Smooth muscle cell (in vitro differentiated cells): ENCODE measurements at regions not wholly inside any gene's neighbourhood (a gene's known extent, or its start where the extent isn't known, plus 50 kb on each side); places are given as distances from the start of the nearest gene placed in this dataset.
"Not testable (repeated sequence)": the region's sequence is repeated elsewhere in the genome, so short reads cannot be mapped to it uniquely, and the experiment has no call there.

Experiments
- DNase-seq: peaks from one replicate; lab custom pipeline; 2025; ENCODE audit not compliant: unreplicated experiment; lab: John Stamatoyannopoulos, UW
- H2AFZ ChIP-seq: fragments of 200-600 bp; sonication (generic); 2 replicates; pipeline ENCODE4 v1.6.0; 2016; ENCODE audit warnings: antibody characterized with exemption, low read depth, mild to moderate bottlenecking
- H3F3A ChIP-seq: fragments of 200-600 bp; sonication (generic); 2 replicates; pipeline ENCODE4 v1.6.0; 2017; ENCODE audit warnings: antibody characterized with exemption, low read depth
- H3K27ac ChIP-seq: fragments of 200-600 bp; sonication (generic); 2 replicates; pipeline ENCODE4 v1.5.1; 2016; ENCODE audit warnings: low read depth, mild to moderate bottlenecking
- H3K27me3 ChIP-seq: fragments of 200-600 bp; sonication (generic); 2 replicates; pipeline ENCODE4 v1.6.1; 2016; ENCODE audit warnings: low read depth, mild to moderate bottlenecking
- H3K36me3 ChIP-seq: fragments of 200-600 bp; sonication (generic); 2 replicates; pipeline ENCODE4 v1.5.1; 2016; ENCODE audit warnings: low read depth
- H3K4me1 ChIP-seq: fragments of 200-600 bp; sonication (generic); 2 replicates; pipeline ENCODE4 v1.5.1; 2016; ENCODE audit warnings: low read depth
- H3K4me2 ChIP-seq: fragments of 200-600 bp; sonication (generic); 2 replicates; pipeline ENCODE4 v1.6.0; 2016; ENCODE audit warnings: mild to moderate bottlenecking
- H3K4me3 ChIP-seq: fragments of 200-600 bp; sonication (generic); 2 replicates; pipeline ENCODE4 v1.5.1; 2016; ENCODE audit warnings: mild to moderate bottlenecking
- H3K79me2 ChIP-seq: fragments of 200-600 bp; sonication (generic); 2 replicates; pipeline ENCODE4 v1.6.0; 2016; ENCODE audit warnings: low read depth, mild to moderate bottlenecking
- H3K9ac ChIP-seq: fragments of 200-600 bp; sonication (generic); 2 replicates; pipeline ENCODE4 v1.6.0; 2016; ENCODE audit warnings: low read depth
- H3K9me3 ChIP-seq: fragments of 200-600 bp; sonication (generic); replicated peaks from 2 replicates; pipeline ENCODE4 v1.5.1; 2016; ENCODE audit warnings: low read depth
- H4K20me1 ChIP-seq: fragments of 200-600 bp; sonication (generic); 2 replicates; pipeline ENCODE4 v1.6.0; 2016; ENCODE audit warnings: low read depth
- CTCF ChIP-seq: fragments of 200-600 bp; sonication (generic); IDR thresholded peaks from 2 replicates; pipeline ENCODE4 v1.5.1; 2017; ENCODE audit warnings: borderline replicate concordance, mild to moderate bottlenecking, antibody characterized with exemption; ENCODE audit not compliant: insufficient read depth, poor library complexity, severe bottlenecking
- WGBS: methylation state at CpG from one replicate; pipeline ENCODE4 v1.1.7; 2016; ENCODE audit warnings: low lambda C conversion rate; 5-methylcytosine and 5-hydroxymethylcytosine counted together

GRCh38 chr3:59237121-59237520, 187.3 kb upstream of the CFAP20DC start:
- H3K4me1 ChIP-seq = no peaks in the 10 kb centered on the region
- H3K4me3 ChIP-seq = no peak overlapping the region
- no peaks in the 10 kb centered on the region for H3K79me2 ChIP-seq
- H3K4me2 ChIP-seq = no peak overlapping the region
- H3K36me3 ChIP-seq = no peaks in the 10 kb centered on the region
- no peak overlapping the region for H2AFZ ChIP-seq
- WGBS = 85% methylated on average over 6 of the region's 6 CpGs
- TF ChIP-seq CTCF = no peak
- H3K9me3 ChIP-seq = no peaks in the 10 kb centered on the region
- H3F3A ChIP-seq = no peaks in the 10 kb centered on the region
- H3K27me3 ChIP-seq = no peaks in the 10 kb centered on the region
- no peak for DNase-seq
- H3K9ac ChIP-seq = no peak overlapping the region
- H3K27ac ChIP-seq = no peak overlapping the region
- no peaks in the 10 kb centered on the region for H4K20me1 ChIP-seq

- Histone ChIP-seq H3K36me3 (no peaks in the 10 kb centered on the region), H4K20me1 (no peaks in the 10 kb centered on the region), H3K27ac (no peak overlapping the region), H3F3A (no peaks in the 10 kb centered on the region), H3K4me3 (no peak overlapping the region), H3K9ac (no peak overlapping the region), H3K27me3 (no peaks in the 10 kb centered on the region), H3K4me2 (no peak overlapping the region), H3K79me2 (no peaks in the 10 kb centered on the region), H3K9me3 (peaks cover 5% of the 10 kb centered on the region), H3K4me1 (no peaks in the 10 kb centered on the region), H2AFZ (no peak overlapping the region)
- 59% methylated on average over 3 of the region's 3 CpGs for WGBS
- no peak for DNase-seq
- TF ChIP-seq CTCF = no peak
Observed at GRCh38 chr3:59235634-59236012, 185.8 kb upstream of the CFAP20DC start.

GRCh38 chr3:59234884-59235633, 185.2 kb upstream of the CFAP20DC start:
- Histone ChIP-seq H2AFZ (no peak overlapping the region), H3K9me3 (peaks cover 6% of the 10 kb centered on the region), H3F3A (no peaks in the 10 kb centered on the region), H3K36me3 (no peaks in the 10 kb centered on the region), H3K79me2 (no peaks in the 10 kb centered on the region), H4K20me1 (no peaks in the 10 kb centered on the region), H3K4me1 (no peaks in the 10 kb centered on the region), H3K4me3 (no peak overlapping the region), H3K27ac (no peak overlapping the region), H3K9ac (no peak overlapping the region), H3K4me2 (no peak overlapping the region), H3K27me3 (no peaks in the 10 kb centered on the region)
- WGBS = 84% methylated on average over 2 of the region's 2 CpGs
- TF ChIP-seq CTCF = no peak
- no peak for DNase-seq

GRCh38 chr3:59230379-59230778, 180.6 kb upstream of the CFAP20DC start:
- 79% methylated on average over 2 of the region's 2 CpGs for WGBS
- H3K9me3 ChIP-seq, H3K4me1 ChIP-seq, H3K27me3 ChIP-seq, H3K79me2 ChIP-seq, DNase-seq, H3K9ac ChIP-seq, H3K4me2 ChIP-seq, H3K4me3 ChIP-seq, H2AFZ ChIP-seq, H3F3A ChIP-seq, H3K36me3 ChIP-seq, H3K27ac ChIP-seq, H4K20me1 ChIP-seq: not testable (repeated sequence)
